HG03520 (cell line): ENCODE measurements at regions not wholly inside any gene's neighbourhood (a gene's known extent, or its start where the extent isn't known, plus 50 kb on each side); places are given as distances from the start of the nearest gene placed in this dataset.
"Not testable (repeated sequence)": the region's sequence is repeated elsewhere in the genome, so short reads cannot be mapped to it uniquely, and the experiment has no call there.

ENCODE experiments used
- ATAC-seq: cut with Tn5 transposase; IDR thresholded peaks from one replicate; pipeline ENCODE4 v1.9.1; 2021; ENCODE audit warnings: mild to moderate bottlenecking, moderate library complexity; ENCODE audit not compliant: unreplicated experiment

DNA sequence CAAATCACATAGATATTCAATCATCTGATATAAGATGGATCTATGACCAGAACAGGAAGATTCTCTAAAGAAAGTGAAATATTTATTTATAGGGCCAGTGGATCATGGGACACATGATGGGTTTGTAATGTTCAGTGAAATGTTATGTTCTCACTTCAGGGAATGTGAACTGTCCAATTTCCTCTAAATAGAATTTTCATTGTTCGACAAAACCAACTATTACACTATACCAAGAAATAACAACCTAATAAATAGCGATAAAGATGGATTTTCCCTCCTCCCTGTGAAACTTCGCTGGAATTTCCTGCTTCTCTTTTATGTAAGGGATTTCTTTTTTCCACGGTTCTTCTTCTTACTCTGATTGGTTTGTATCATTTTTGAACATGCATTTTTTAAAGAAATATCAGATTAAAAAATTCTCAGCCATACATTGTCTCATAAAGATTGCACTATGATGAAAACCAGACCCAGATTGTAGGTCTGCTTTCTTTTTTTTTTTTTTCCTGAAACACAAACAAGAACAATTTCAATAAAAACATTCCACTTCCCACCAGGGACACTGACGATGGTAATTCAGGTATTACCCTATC lies 139.8 kb upstream of the ZEB1 start:
- ATAC-seq = no peak

GRCh38 chr10:31186225-31187000 lies 132.6 kb upstream of the ZEB1 start:
- ATAC-seq = no peak

DNA sequence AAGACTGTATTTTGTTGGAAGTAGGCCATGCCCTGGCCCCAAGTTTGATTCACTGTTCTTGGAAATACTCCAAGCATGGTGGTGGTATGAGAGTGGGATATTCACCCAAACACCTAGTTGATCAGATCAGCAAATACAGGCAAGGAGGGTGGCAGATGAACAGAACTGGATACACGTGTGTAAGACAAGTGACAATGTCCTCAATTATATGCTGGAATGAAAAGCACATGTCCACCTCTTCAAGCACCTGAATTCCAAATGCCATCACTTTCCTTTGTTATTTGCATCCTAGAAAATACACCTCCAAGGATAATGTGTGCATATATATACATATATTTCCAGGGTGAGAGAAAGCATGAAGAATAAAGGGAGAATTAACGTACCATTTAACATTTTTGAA lies 131.8 kb upstream of the ZEB1 start:
- no peak for ATAC-seq

GRCh38 chr10:31187607-31188210 lies 131.3 kb upstream of the ZEB1 start:
- no peak for ATAC-seq

GRCh38 chr10:31188792-31189406 lies 130.1 kb upstream of the ZEB1 start:
- no peak for ATAC-seq

GRCh38 chr10:31190488-31190887 lies 128.5 kb upstream of the ZEB1 start:
- ATAC-seq = no peak

DNA sequence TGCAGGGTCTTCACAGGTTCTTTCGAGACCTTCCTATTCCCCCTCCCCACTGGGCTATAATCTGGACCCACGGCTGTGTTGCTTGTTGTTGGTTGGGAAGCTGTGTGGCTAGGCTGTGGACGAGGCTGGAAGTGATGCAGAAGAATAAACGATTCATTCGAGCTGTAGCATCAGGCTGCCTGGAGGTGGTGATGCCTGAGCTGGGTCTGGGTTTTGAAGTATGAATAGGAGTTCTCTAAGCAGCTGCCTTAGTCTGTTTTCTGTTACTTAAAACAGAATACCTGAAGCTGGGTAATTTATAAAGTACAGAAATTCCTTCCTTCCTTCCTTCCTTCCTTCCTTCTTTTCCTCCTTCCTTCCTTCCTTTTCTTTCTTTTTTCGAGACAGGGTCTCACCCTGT lies 126.5 kb upstream of the ZEB1 start:
- no peak for ATAC-seq

GRCh38 chr10:31194986-31195385 lies 124.0 kb upstream of the ZEB1 start:
- ATAC-seq = no peak

GRCh38 chr10:31197886-31198285 lies 121.1 kb upstream of the ZEB1 start:
- no peak for ATAC-seq

GRCh38 chr10:31204090-31204489 lies 114.9 kb upstream of the ZEB1 start:
- ATAC-seq = no peak

- no peak for ATAC-seq
Measured at GRCh38 chr10:31207636-31208035, 111.4 kb upstream of the ZEB1 start.

GRCh38 chr10:31209478-31209877 lies 109.5 kb upstream of the ZEB1 start:
- ATAC-seq = no peak

GRCh38 chr10:31210190-31210589 lies 108.8 kb upstream of the ZEB1 start:
- no peak for ATAC-seq

- no peak for ATAC-seq
Measured at GRCh38 chr10:31213959-31214358, 105.1 kb upstream of the ZEB1 start.

- ATAC-seq = no peak
Measured at GRCh38 chr10:31215052-31215451, 104.0 kb upstream of the ZEB1 start.

DNA sequence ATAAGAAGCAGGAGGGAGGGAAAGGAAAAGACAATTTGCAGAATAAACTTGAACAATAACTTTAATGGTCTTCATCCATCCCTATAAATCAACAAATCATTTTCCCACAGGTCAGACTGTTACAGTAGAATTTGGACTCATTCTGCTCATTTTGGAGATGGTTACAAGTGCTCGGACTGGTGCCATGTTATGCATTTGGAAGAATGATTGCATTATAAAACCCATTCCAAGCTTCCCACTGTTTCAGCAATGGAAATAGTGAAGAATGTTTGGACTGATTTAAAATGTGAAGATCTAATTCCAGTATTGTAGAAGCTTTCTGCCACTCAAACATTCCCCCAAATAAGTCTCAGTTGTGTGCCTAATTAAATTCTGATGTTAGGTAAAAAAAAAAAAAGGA lies 99.7 kb upstream of the ZEB1 start:
- no peak for ATAC-seq

- ATAC-seq = not testable (repeated sequence)
Measured at GRCh38 chr10:31228780-31229179, 90.2 kb upstream of the ZEB1 start.

- no peak for ATAC-seq
Measured at GRCh38 chr10:31239961-31240360, 79.1 kb upstream of the ZEB1 start.

DNA sequence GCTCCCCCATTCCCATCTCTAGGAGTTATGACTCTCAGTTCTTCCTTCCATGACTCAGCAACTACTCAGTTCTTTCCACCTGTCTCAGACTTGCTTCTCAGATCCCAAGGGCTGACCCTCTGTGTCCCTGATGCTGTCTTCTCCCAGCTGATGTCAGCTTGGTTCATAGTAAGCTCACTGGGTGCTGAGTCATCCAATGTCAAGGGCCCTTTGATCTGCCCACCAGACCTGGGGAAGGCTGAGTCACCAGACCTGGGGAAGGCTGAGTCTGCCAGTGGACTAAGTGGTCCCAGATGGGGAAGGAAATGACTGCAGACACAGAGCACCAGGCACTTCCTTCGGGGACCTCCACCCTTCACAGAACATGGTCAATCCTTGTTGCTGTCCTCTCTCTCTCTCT lies 76.1 kb upstream of the ZEB1 start:
- no peak for ATAC-seq

DNA sequence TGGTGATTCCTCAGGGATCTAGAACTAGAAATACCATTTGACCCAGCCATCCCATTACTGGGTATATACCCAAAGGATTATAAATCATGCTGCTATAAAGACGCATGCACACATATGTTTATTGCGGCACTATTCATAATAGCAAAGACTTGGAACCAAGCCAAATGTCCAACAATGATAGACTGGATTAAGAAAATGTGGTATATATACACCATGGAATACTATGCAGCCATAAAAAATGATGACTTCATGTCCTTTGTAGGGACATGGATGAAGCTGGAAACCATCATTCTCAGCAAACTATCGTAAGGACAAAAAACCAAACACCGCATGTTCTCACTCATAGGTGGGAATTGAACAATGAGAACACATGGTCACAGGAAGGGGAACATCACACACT lies 67.9 kb upstream of the ZEB1 start:
- ATAC-seq = not testable (repeated sequence)

- ATAC-seq = no peak
Measured at GRCh38 chr10:31253237-31253636, 65.8 kb upstream of the ZEB1 start.
